ENCODE measurements at regions not wholly inside any gene's neighbourhood (a gene's known extent, or its start where the extent isn't known, plus 50 kb on each side); places are given as distances from the start of the nearest gene placed in this dataset.

GRCh38 chr2:125667630-125668029, 988.3 kb upstream of the GYPC start:
- Mint-ChIP-seq H3K9me3 (peaks cover 7% of the 10 kb centered on the region), H3K4me1 (no peaks in the 10 kb centered on the region), H3K27me3 (ENCODE audit: low read depth) (no peaks in the 10 kb centered on the region), H3K27ac (ENCODE audit: unreplicated experiment) (no peak overlapping the region), H3K4me3 (no peak overlapping the region), H3K36me3 (ENCODE audit: low read depth) (no peaks in the 10 kb centered on the region)
- no peak for DNase-seq (ENCODE audit: low read depth, low spot score)
- TF ChIP-seq CTCF (conservative IDR thresholded peaks at IDR 0.05): no peak

- TF ChIP-seq CTCF (conservative IDR thresholded peaks at IDR 0.05): no peak
- H3K4me3 Mint-ChIP-seq: no peak overlapping the region
Measured at GRCh38 chr2:125679903-125680302, 976.1 kb upstream of the GYPC start.

GRCh38 chr2:125680809-125681208, 975.1 kb upstream of the GYPC start:
- no peak overlapping the region for H3K27ac Mint-ChIP-seq (ENCODE audit: unreplicated experiment)
- H3K4me3 Mint-ChIP-seq: no peak overlapping the region
- no peaks in the 10 kb centered on the region for H3K27me3 Mint-ChIP-seq (ENCODE audit: low read depth)
- H3K9me3 Mint-ChIP-seq: peaks cover 5% of the 10 kb centered on the region
- no peak for DNase-seq (ENCODE audit: low read depth, low spot score)
- H3K4me1 Mint-ChIP-seq: no peaks in the 10 kb centered on the region
- peaks cover 3% of the 10 kb centered on the region for H3K36me3 Mint-ChIP-seq (ENCODE audit: low read depth)
- no peak for TF ChIP-seq CTCF (conservative IDR thresholded peaks at IDR 0.05)

More at GRCh38 chr2:125679903-125680302, 976.1 kb upstream of the GYPC start:
- H3K27me3 Mint-ChIP-seq (ENCODE audit: low read depth): no peaks in the 10 kb centered on the region
- H3K36me3 Mint-ChIP-seq (ENCODE audit: low read depth): peaks cover 3% of the 10 kb centered on the region
- H3K27ac Mint-ChIP-seq (ENCODE audit: unreplicated experiment): no peak overlapping the region
- no peak for DNase-seq (ENCODE audit: low read depth, low spot score)
- peaks cover 10% of the 10 kb centered on the region for H3K9me3 Mint-ChIP-seq
- H3K4me1 Mint-ChIP-seq: no peaks in the 10 kb centered on the region

GRCh38 chr2:125681576-125681975, 974.4 kb upstream of the GYPC start:
- Mint-ChIP-seq H3K36me3 (ENCODE audit: low read depth) (peaks cover 3% of the 10 kb centered on the region), H3K4me3 (no peak overlapping the region), H3K27me3 (ENCODE audit: low read depth) (no peaks in the 10 kb centered on the region), H3K27ac (ENCODE audit: unreplicated experiment) (no peak overlapping the region), H3K4me1 (no peaks in the 10 kb centered on the region), H3K9me3 (peaks cover 5% of the 10 kb centered on the region)
- TF ChIP-seq CTCF (conservative IDR thresholded peaks at IDR 0.05): no peak
- DNase-seq (ENCODE audit: low read depth, low spot score): no peak

- H3K27ac Mint-ChIP-seq (ENCODE audit: unreplicated experiment): no peak overlapping the region
- DNase-seq (ENCODE audit: low read depth, low spot score): no peak
- H3K27me3 Mint-ChIP-seq (ENCODE audit: low read depth): no peaks in the 10 kb centered on the region
- no peaks in the 10 kb centered on the region for H3K4me1 Mint-ChIP-seq
- no peak overlapping the region for H3K4me3 Mint-ChIP-seq
- peaks cover 3% of the 10 kb centered on the region for H3K36me3 Mint-ChIP-seq (ENCODE audit: low read depth)
- H3K9me3 Mint-ChIP-seq: peaks cover 3% of the 10 kb centered on the region
- no peak for TF ChIP-seq CTCF (conservative IDR thresholded peaks at IDR 0.05)
Measured at GRCh38 chr2:125681976-125682805, 973.8 kb upstream of the GYPC start.

All from neural crest cell (in vitro differentiated cells).